Upper lobe of left lung (tissue), 4 donors: ENCODE measurements at regions not wholly inside any gene's neighbourhood (a gene's known extent, or its start where the extent isn't known, plus 50 kb on each side); places are given as distances from the start of the nearest gene placed in this dataset.

ENCODE experiments used
- EP300 ChIP-seq, 4 donors: sonication (generic); formaldehyde crosslinking; IDR thresholded peaks; one replicate each; pipeline ENCODE4 v1.5.1; 2017; ENCODE audit warnings: antibody characterized with exemption in 4 of 4, control low read depth in 2 of 4
- TF ChIP-seq, protein P1 (sequence below), 6 experiments: fragments of 450-650 bp in 4 of 6; fragments of 200-600 bp in 2 of 6; sonication (generic) in 2 of 6; IDR thresholded peaks; one replicate each; pipeline ENCODE4 v1.5.1; 2016 to 2019; ENCODE audit warnings: antibody characterized with exemption in 6 of 6

DNA sequence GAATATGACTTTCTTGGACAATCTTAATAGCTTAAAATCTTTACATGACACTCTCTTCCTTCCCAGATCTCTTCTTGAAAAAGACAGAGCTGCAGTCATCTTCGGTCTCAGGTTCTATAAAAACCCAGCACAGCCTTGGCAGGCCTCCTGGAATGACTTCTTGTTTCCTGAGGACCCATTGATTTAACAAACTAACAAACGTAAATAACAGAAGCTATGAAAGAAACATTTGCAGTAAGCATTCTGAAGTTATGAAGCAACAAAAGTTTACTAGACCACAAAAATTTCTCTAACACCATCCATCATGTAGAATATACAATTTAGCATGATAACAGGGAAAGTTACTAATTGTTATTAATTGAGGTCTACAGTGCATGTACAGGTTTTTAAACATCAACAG, 62.8 kb upstream of the STARD13 start:
- TF ChIP-seq, protein P1, sequence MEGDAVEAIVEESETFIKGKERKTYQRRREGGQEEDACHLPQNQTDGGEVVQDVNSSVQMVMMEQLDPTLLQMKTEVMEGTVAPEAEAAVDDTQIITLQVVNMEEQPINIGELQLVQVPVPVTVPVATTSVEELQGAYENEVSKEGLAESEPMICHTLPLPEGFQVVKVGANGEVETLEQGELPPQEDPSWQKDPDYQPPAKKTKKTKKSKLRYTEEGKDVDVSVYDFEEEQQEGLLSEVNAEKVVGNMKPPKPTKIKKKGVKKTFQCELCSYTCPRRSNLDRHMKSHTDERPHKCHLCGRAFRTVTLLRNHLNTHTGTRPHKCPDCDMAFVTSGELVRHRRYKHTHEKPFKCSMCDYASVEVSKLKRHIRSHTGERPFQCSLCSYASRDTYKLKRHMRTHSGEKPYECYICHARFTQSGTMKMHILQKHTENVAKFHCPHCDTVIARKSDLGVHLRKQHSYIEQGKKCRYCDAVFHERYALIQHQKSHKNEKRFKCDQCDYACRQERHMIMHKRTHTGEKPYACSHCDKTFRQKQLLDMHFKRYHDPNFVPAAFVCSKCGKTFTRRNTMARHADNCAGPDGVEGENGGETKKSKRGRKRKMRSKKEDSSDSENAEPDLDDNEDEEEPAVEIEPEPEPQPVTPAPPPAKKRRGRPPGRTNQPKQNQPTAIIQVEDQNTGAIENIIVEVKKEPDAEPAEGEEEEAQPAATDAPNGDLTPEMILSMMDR (IDR thresholded peaks at IDR 0.05) = no peak
- no peak for TF ChIP-seq EP300 (IDR thresholded peaks at IDR 0.05)
